NCI-H128 (cell line): ENCODE measurements at regions not wholly inside any gene's neighbourhood (a gene's known extent, or its start where the extent isn't known, plus 50 kb on each side); places are given as distances from the start of the nearest gene placed in this dataset.

Experiments
- DNase-seq: peaks from one replicate; lab custom pipeline; 2025; ENCODE audit not compliant: unreplicated experiment; lab: John Stamatoyannopoulos, UW

- DNase-seq, result no peak
These were observed 973.1 kb downstream of the TMEM182 start for GRCh38 chr2:103734911-103735310.

GRCh38 chr2:103738108-103738507 lies 976.3 kb downstream of the TMEM182 start:
- DNase-seq, result no peak

- DNase-seq, result no peak
These were observed 976.8 kb downstream of the TMEM182 start for GRCh38 chr2:103738606-103739005.

- DNase-seq, result no peak
These were observed 977.4 kb downstream of the TMEM182 start for GRCh38 chr2:103739186-103739585.

- DNase-seq, result no peak
These were observed 978.1 kb downstream of the TMEM182 start for GRCh38 chr2:103739921-103740320.

- DNase-seq, result no peak
These were observed 978.8 kb downstream of the TMEM182 start for GRCh38 chr2:103740631-103741030.

- no peak for DNase-seq
These were observed 981.4 kb downstream of the TMEM182 start for GRCh38 chr2:103743195-103743594.

GRCh38 chr2:103754530-103754929 lies 992.7 kb downstream of the TMEM182 start:
- DNase-seq, result no peak

GRCh38 chr2:103773884-103774283 lies 1012.1 kb downstream of the TMEM182 start:
- no peak for DNase-seq

- no peak for DNase-seq
These were observed 1018.4 kb downstream of the TMEM182 start for GRCh38 chr2:103780088-103780702.

GRCh38 chr2:103781313-103781712 lies 1019.5 kb downstream of the TMEM182 start:
- no peak for DNase-seq

GRCh38 chr2:103784261-103784660 lies 1022.4 kb downstream of the TMEM182 start:
- no peak for DNase-seq

GRCh38 chr2:103785432-103785831 lies 1023.6 kb downstream of the TMEM182 start:
- no peak for DNase-seq

GRCh38 chr2:103785956-103786355 lies 1024.1 kb downstream of the TMEM182 start:
- DNase-seq, result no peak

- no peak for DNase-seq
These were observed 1026.6 kb downstream of the TMEM182 start for GRCh38 chr2:103788389-103788788.

- DNase-seq, result no peak
These were observed 1027.1 kb downstream of the TMEM182 start for GRCh38 chr2:103788951-103789350.

- DNase-seq, result peak; percentile 77
These were observed 1027.7 kb downstream of the TMEM182 start for GRCh38 chr2:103789381-103790095.

GRCh38 chr2:103792042-103792441 lies 1030.2 kb downstream of the TMEM182 start:
- DNase-seq, result no peak

GRCh38 chr2:103798291-103798690 lies 1036.5 kb downstream of the TMEM182 start:
- DNase-seq, result no peak

- DNase-seq, result no peak
These were observed 1042.2 kb downstream of the TMEM182 start for GRCh38 chr2:103804013-103804412.

GRCh38 chr2:103805746-103806145 lies 1043.9 kb downstream of the TMEM182 start:
- DNase-seq, result no peak

GRCh38 chr2:103808814-103809213 lies 1045.1 kb upstream of the POU3F3 start:
- no peak for DNase-seq

- DNase-seq, result no peak
These were observed 1044.5 kb upstream of the POU3F3 start for GRCh38 chr2:103809415-103809814.
